H1 (cell line): ENCODE measurements at regions not wholly inside any gene's neighbourhood (a gene's known extent, or its start where the extent isn't known, plus 50 kb on each side); places are given as distances from the start of the nearest gene placed in this dataset.

ENCODE experiments used
- CTCF ChIA-PET: fragments of 300-600 bp; sonication (Branson Sonifier 250); formaldehyde crosslinking; loops from one replicate; lab custom pipeline; 2021; ENCODE audit not compliant: partially characterized antibody; lab: Charles Lee
- POLR2A ChIA-PET: fragments of 300-600 bp; sonication (Branson Sonifier 250); formaldehyde crosslinking; loops from one replicate; lab custom pipeline; 2021; ENCODE audit warnings: inconsistent platforms; ENCODE audit not compliant: partially characterized antibody; lab: Charles Lee
- DNase-seq, 2 experiments: peaks; one replicate each; pipeline versions ENCODE4 v3.0.0 to v3.0.0-alpha.2; 2010 to 2022; ENCODE audit warnings: low spot score in 2 of 2, low read depth in 1 of 2, mixed read lengths in 1 of 2
- FAIRE-seq: peaks from 2 replicates; lab custom pipeline; 2011; peaks lifted over from hg19 to GRCh38; lab: Jason Lieb, UNC
- H2AFZ ChIP-seq: 2 replicates; pipeline ENCODE4 v1.8.1; 2012; ENCODE audit warnings: low read length, inconsistent platforms
- H2AK5ac ChIP-seq: 2 replicates; pipeline ENCODE4 v1.6.1; 2013; ENCODE audit warnings: low read depth, low read length
- H2BK120ac ChIP-seq: replicated peaks from 2 replicates; pipeline ENCODE3; 2013; ENCODE audit warnings: low read depth, low read length, inconsistent platforms
- H2BK12ac ChIP-seq: 2 replicates; pipeline ENCODE4 v1.6.1; 2013; ENCODE audit warnings: low read depth, low read length
- H2BK15ac ChIP-seq: 2 replicates; pipeline ENCODE4 v1.6.1; 2013; ENCODE audit warnings: low read length
- H2BK20ac ChIP-seq: 2 replicates; pipeline ENCODE4 v1.6.1; 2013; ENCODE audit warnings: low read length
- H2BK5ac ChIP-seq: 2 replicates; pipeline ENCODE4 v1.6.1; 2013; ENCODE audit warnings: low read depth, low read length
- H3K14ac ChIP-seq: 2 replicates; pipeline ENCODE4 v1.6.1; 2013; ENCODE audit warnings: inconsistent platforms; ENCODE audit not compliant: insufficient read length
- H3K18ac ChIP-seq: 2 replicates; pipeline ENCODE4 v1.6.1; 2013; ENCODE audit warnings: low read length; ENCODE audit errors: extremely low read depth
- H3K23ac ChIP-seq: 2 replicates; pipeline ENCODE4 v1.6.1; 2013; ENCODE audit warnings: inconsistent platforms; ENCODE audit not compliant: insufficient read length
- H3K23me2 ChIP-seq: 2 replicates; pipeline ENCODE4 v1.6.1; 2013; ENCODE audit warnings: low read depth, low read length
- H3K27ac ChIP-seq: 2 replicates; pipeline ENCODE4 v1.6.1; 2011; ENCODE audit warnings: low read depth, low read length, inconsistent platforms
- H3K27me3 ChIP-seq, 4 experiments: replicated peaks in 1 of 4; 1 replicate in 1 of 4; 2 replicates in 3 of 4; pipeline versions ENCODE4 v1.6.1 to v1.8.1; 2011 to 2013; ENCODE audit warnings: low read length in 3 of 4, mild to moderate bottlenecking in 3 of 4, inconsistent platforms in 2 of 4, mixed read lengths in 2 of 4, moderate library complexity in 1 of 4; ENCODE audit not compliant: control insufficient read depth in 3 of 4, insufficient read depth in 3 of 4; ENCODE audit errors: extremely low read depth in 1 of 4
- H3K36me3 ChIP-seq, 4 experiments: 2 replicates each; pipeline versions ENCODE4 v1.6.1 to v1.8.1; 2011 to 2013; ENCODE audit warnings: mild to moderate bottlenecking in 4 of 4, low read length in 3 of 4, moderate library complexity in 2 of 4, control low read depth in 1 of 4, inconsistent platforms in 1 of 4; ENCODE audit not compliant: insufficient read depth in 4 of 4, control insufficient read depth in 2 of 4
- H3K4ac ChIP-seq: replicated peaks from 2 replicates; pipeline ENCODE3; 2013; ENCODE audit warnings: low read length, low read depth, mixed read lengths, inconsistent platforms; ENCODE audit not compliant: insufficient read length
- H3K4me1 ChIP-seq, 4 experiments: replicated peaks in 1 of 4; 1 replicate in 1 of 4; 2 replicates in 3 of 4; pipeline versions ENCODE4 v1.6.1 to v1.8.1; 2011 to 2013; ENCODE audit warnings: low read length in 3 of 4, inconsistent platforms in 2 of 4, mixed read lengths in 1 of 4; ENCODE audit not compliant: insufficient read depth in 4 of 4, control insufficient read depth in 3 of 4
- H3K4me2 ChIP-seq, 2 experiments: 2 replicates each; pipeline versions ENCODE4 v1.6.1 to v1.8.1; 2011 to 2013; ENCODE audit warnings: low read depth in 2 of 2, low read length in 2 of 2, control low read depth in 1 of 2, inconsistent platforms in 1 of 2, mild to moderate bottlenecking in 1 of 2; ENCODE audit not compliant: insufficient read depth in 1 of 2
- H3K4me3 ChIP-seq, 4 experiments: fragments of 200-600, 300-600 bp in 1 of 4; sonication (generic), shearing (Covaris generic), sonication (Bioruptor Twin) in 1 of 4; 2 replicates each; pipeline versions ENCODE4 v1.5.1 to v1.8.1; 2011 to 2016; ENCODE audit warnings: low read length in 4 of 4, low read depth in 3 of 4, control low read depth in 2 of 4, inconsistent platforms in 2 of 4, mild to moderate bottlenecking in 2 of 4, mixed read lengths in 1 of 4, moderate library complexity in 1 of 4; ENCODE audit not compliant: insufficient read depth in 2 of 4; ENCODE audit errors: extremely low read depth in 1 of 4
- H3K56ac ChIP-seq: replicated peaks from 2 replicates; pipeline ENCODE3; 2013; ENCODE audit warnings: low read depth, mild to moderate bottlenecking, mixed read lengths, low read length, inconsistent platforms; ENCODE audit not compliant: insufficient read length
- H3K79me1 ChIP-seq: 2 replicates; pipeline ENCODE4 v1.6.1; 2013; ENCODE audit warnings: low read depth, low read length, control low read depth
- H3K79me2 ChIP-seq, 2 experiments: 2 replicates each; pipeline versions ENCODE4 v1.6.1 to v1.8.1; 2012 to 2013; ENCODE audit warnings: low read length in 2 of 2, mild to moderate bottlenecking in 2 of 2, inconsistent platforms in 1 of 2; ENCODE audit not compliant: insufficient read depth in 2 of 2, control insufficient read depth in 1 of 2
- H3K9ac ChIP-seq, 4 experiments: replicated peaks in 1 of 4; 1 replicate in 1 of 4; 2 replicates in 3 of 4; pipeline versions ENCODE4 v1.6.1 to v1.8.1; 2011 to 2013; ENCODE audit warnings: low read depth in 3 of 4, low read length in 3 of 4, control low read depth in 2 of 4, mild to moderate bottlenecking in 2 of 4, moderate library complexity in 2 of 4, inconsistent platforms in 1 of 4; ENCODE audit errors: extremely low read depth in 1 of 4
- H3K9me3 ChIP-seq, 2 experiments: 2 replicates each; pipeline versions ENCODE4 v1.6.1 to v1.8.1; 2012 to 2013; ENCODE audit warnings: mild to moderate bottlenecking in 2 of 2, moderate library complexity in 2 of 2, control low read depth in 1 of 2, inconsistent platforms in 1 of 2, low read depth in 1 of 2, low read length in 1 of 2, mixed read lengths in 1 of 2; ENCODE audit not compliant: insufficient read depth in 2 of 2
- H4K20me1 ChIP-seq, 2 experiments: replicated peaks in 1 of 2; 2 replicates each; pipeline versions ENCODE3 to v1.8.1; 2011 to 2013; ENCODE audit warnings: inconsistent platforms in 2 of 2, low read length in 2 of 2, mild to moderate bottlenecking in 1 of 2; ENCODE audit not compliant: insufficient read depth in 2 of 2, control insufficient read depth in 1 of 2
- H4K5ac ChIP-seq: 2 replicates; pipeline ENCODE4 v1.6.1; 2013; ENCODE audit warnings: low read length, low read depth, mixed read lengths, inconsistent platforms; ENCODE audit not compliant: insufficient read length
- H4K8ac ChIP-seq: 2 replicates; pipeline ENCODE4 v1.8.0; 2013; ENCODE audit warnings: mild to moderate bottlenecking, moderate library complexity, low read length, inconsistent platforms; ENCODE audit not compliant: insufficient read depth; ENCODE audit errors: extremely low read depth
- H4K91ac ChIP-seq: replicated peaks from 2 replicates; pipeline ENCODE3; 2013; ENCODE audit warnings: low read length, mixed read lengths, inconsistent platforms; ENCODE audit not compliant: insufficient read length
- BACH1 ChIP-seq: IDR thresholded peaks from 2 replicates; pipeline ENCODE4 v1.6.1; 2012; ENCODE audit warnings: low read length, improper control_type of control experiment
- CBX8 ChIP-seq: fragments of 300-800, 300-1000 bp; sonication (generic); IDR thresholded peaks from 2 replicates; pipeline ENCODE4 v1.7.1; 2016; ENCODE audit warnings: low read depth, low read length, borderline replicate concordance
- HDAC6 ChIP-seq: IDR thresholded peaks from one replicate; pipeline ENCODE4 v1.7.1; 2012; ENCODE audit warnings: low read depth, mild to moderate bottlenecking, inconsistent platforms, low read length, moderate library complexity
- PHF8 ChIP-seq: fragments of 200-600 bp; sonication (generic); conservative IDR thresholded peaks from 2 replicates; pipeline ENCODE4 v1.7.1; 2012; ENCODE audit warnings: low read depth, mild to moderate bottlenecking, inconsistent platforms, low read length, moderate library complexity
- RFX5 ChIP-seq: IDR thresholded peaks from 2 replicates; pipeline ENCODE4 v1.6.1; 2011; ENCODE audit warnings: low read depth, low read length, improper control_type of control experiment, borderline replicate concordance
- RNF2 ChIP-seq: fragments of 200-900, 300-1000 bp; sonication (generic); IDR thresholded peaks from 2 replicates; pipeline ENCODE4 v1.7.1; 2016; ENCODE audit warnings: borderline replicate concordance, low read depth, mild to moderate bottlenecking, antibody characterized with exemption, low read length; ENCODE audit not compliant: poor library complexity, severe bottlenecking; ENCODE audit errors: missing control alignments
- SUZ12 ChIP-seq: fragments of 200-600 bp; sonication (generic); IDR thresholded peaks from 2 replicates; pipeline ENCODE4 v1.6.1; 2012; ENCODE audit warnings: mild to moderate bottlenecking, inconsistent platforms, low read length, moderate library complexity, mixed read lengths
- TAF7 ChIP-seq: optimal IDR thresholded peaks from 2 replicates; pipeline ENCODE3; 2011; ENCODE audit warnings: low read depth, mild to moderate bottlenecking, inconsistent platforms, low read length, moderate library complexity, borderline replicate concordance
- TBP ChIP-seq: IDR thresholded peaks from 2 replicates; pipeline ENCODE4 v1.6.1; 2011; ENCODE audit warnings: low read depth, low read length, improper control_type of control experiment

- no peak overlapping the region for H3K56ac ChIP-seq
- no peak overlapping the region for H3K23ac ChIP-seq
- H3K18ac ChIP-seq: no peak overlapping the region
- no peaks in the 10 kb centered on the region for H3K79me1 ChIP-seq
- no peak overlapping the region for H3K4me3 ChIP-seq
- POLR2A ChIA-PET: no interaction called here
- no peak overlapping the region for H4K91ac ChIP-seq
- H2BK20ac ChIP-seq: no peak overlapping the region
- no peak overlapping the region for H3K9ac ChIP-seq
- no peaks in the 10 kb centered on the region for H3K27me3 ChIP-seq
- H3K9me3 ChIP-seq: 0 out of 4 replicates have a peak, but pooled peaks cover 0 to 2% of the 10 kb centered on the region in 2 experiments
- no peaks in the 10 kb centered on the region for H3K36me3 ChIP-seq
- no peak for FAIRE-seq
- H3K4me1 ChIP-seq: no peaks in the 10 kb centered on the region
- no peak overlapping the region for H3K4me2 ChIP-seq
- H2BK12ac ChIP-seq: no peak overlapping the region
- no peaks in the 10 kb centered on the region; the same call in 1 of the 2 replicates for H3K23me2 ChIP-seq
- H4K5ac ChIP-seq: no peak overlapping the region
- no peaks in the 10 kb centered on the region for H3K79me2 ChIP-seq
- CTCF ChIA-PET: interaction anchor here (0.6 kb wide), 1 partner anchor 650 kb away, joined by 4 read pairs; no protein-coding TSS in a partner anchor
- no peak for DNase-seq
- no peak overlapping the region for H2AFZ ChIP-seq
- no peak overlapping the region for H3K14ac ChIP-seq
- no peaks in the 10 kb centered on the region for H4K20me1 ChIP-seq
- no peak overlapping the region for H2BK120ac ChIP-seq
- H3K4ac ChIP-seq: no peak overlapping the region
- no peak overlapping the region for H2BK15ac ChIP-seq
- no peak overlapping the region for H4K8ac ChIP-seq
- no peak overlapping the region for H2BK5ac ChIP-seq
- H3K27ac ChIP-seq: no peak overlapping the region
- no peak overlapping the region for H2AK5ac ChIP-seq
- no peak for TF ChIP-seq CBX8
- TF ChIP-seq TAF7: no peak
- no peak for TF ChIP-seq RFX5
- TF ChIP-seq PHF8: no peak
- TF ChIP-seq BACH1: no peak
- TF ChIP-seq RNF2: no peak
- TF ChIP-seq TBP: no peak
- no peak for TF ChIP-seq SUZ12
- no peak for TF ChIP-seq HDAC6
Measured at GRCh38 chr5:20536813-20537212, 548.8 kb upstream of the CDH18 start.
